ENCODE measurements at regions not wholly inside any gene's neighbourhood (a gene's known extent, or its start where the extent isn't known, plus 50 kb on each side); places are given as distances from the start of the nearest gene placed in this dataset.
A peak's percentile ranks its signal among the peaks of the same experiment; 100 is the strongest.

DNA sequence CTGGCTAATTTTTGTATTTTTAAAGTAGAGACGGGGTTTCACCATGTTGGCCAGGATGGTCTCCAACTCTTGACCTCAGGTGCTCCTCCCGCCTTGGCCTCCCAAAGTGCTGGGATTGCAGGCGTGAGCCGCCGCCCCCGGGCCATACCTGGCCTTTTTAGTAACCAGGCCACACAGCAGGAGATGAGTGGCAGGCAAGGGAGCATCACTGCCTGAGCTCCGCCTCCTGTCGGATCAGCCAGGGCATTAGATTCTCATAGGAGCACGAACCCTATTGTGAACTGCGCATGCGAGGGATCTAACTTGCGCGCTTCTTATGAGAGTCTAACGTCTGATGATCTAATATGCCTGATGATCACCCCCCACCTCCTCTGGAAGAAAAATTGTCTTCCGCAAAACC, 308.7 kb upstream of the PRMT6 start:
- H3K27me3 Mint-ChIP-seq (ENCODE audit: low read depth), result no peaks in the 10 kb centered on the region
- H2AFZ ChIP-seq (ENCODE audit: low read length), result no peak overlapping the region
- no peaks in the 10 kb centered on the region for H3K9me3 ChIP-seq (ENCODE audit: control insufficient read depth, low read depth, low read length)

More for the DNA sequence above, 308.7 kb upstream of the PRMT6 start:
- Histone ChIP-seq H3K4ac (ENCODE audit: low read depth, low read length) (no peak overlapping the region), H3K23me2 (ENCODE audit: insufficient read length, low read depth, low read length, poor library complexity, severe bottlenecking) (no peaks in the 10 kb centered on the region), H3K9ac (ENCODE audit: extremely low read depth, insufficient read length, low read length) (no peak overlapping the region), H3K56ac (ENCODE audit: insufficient read length, low read depth, low read length) (no peak overlapping the region), H3K27ac (ENCODE audit: insufficient read length, low read depth, low read length) (no peak overlapping the region), H3K27me3 (ENCODE audit: insufficient read depth, low read length) (no peaks in the 10 kb centered on the region), H3K79me1 (ENCODE audit: insufficient read depth, low read depth, low read length, poor library complexity, severe bottlenecking) (no peaks in the 10 kb centered on the region), H3T11ph (ENCODE audit: low read length) (no peak overlapping the region), H4K8ac (replicated peaks; ENCODE audit: insufficient read length, low read depth, low read length) (no peak overlapping the region), H3K23ac (ENCODE audit: insufficient read length, low read depth, low read length) (no peak overlapping the region), H4K20me1 (ENCODE audit: control insufficient read depth, insufficient read depth, insufficient read length) (no peaks in the 10 kb centered on the region), H2BK5ac (ENCODE audit: insufficient read length, low read length) (no peak overlapping the region), H3K4me2 (ENCODE audit: insufficient read depth, insufficient read length, low read length) (no peak overlapping the region), H2BK20ac (ENCODE audit: low read depth, low read length, poor library complexity, severe bottlenecking) (no peak overlapping the region), H4K5ac (ENCODE audit: insufficient read length, low read depth, low read length) (no peak overlapping the region), H2BK15ac (ENCODE audit: low read depth, low read length) (no peak overlapping the region), H3K14ac (ENCODE audit: insufficient read depth, low read length) (no peak overlapping the region), H3K4me1 (ENCODE audit: insufficient read depth, low read length) (no peaks in the 10 kb centered on the region), H2BK120ac (ENCODE audit: low read depth, low read length, poor library complexity, severe bottlenecking) (no peak overlapping the region), H3K18ac (ENCODE audit: insufficient read length, low read depth, low read length) (no peak overlapping the region), H2AK5ac (ENCODE audit: insufficient read length, low read length) (no peak overlapping the region), H4K91ac (ENCODE audit: insufficient read length, low read depth, low read length) (no peak overlapping the region), H2BK12ac (ENCODE audit: insufficient read length, low read depth, low read length) (no peak overlapping the region), H3K79me2 (ENCODE audit: insufficient read depth, low read length) (no peaks in the 10 kb centered on the region)
- Mint-ChIP-seq H3K9me3 (no peaks in the 10 kb centered on the region), H3K36me3 (ENCODE audit: insufficient read depth in 1 of 3, low read depth in 3 of 3) (no peaks in the 10 kb centered on the region; a peak in 1 of 7 replicates), H3K4me1 (peaks cover 41 to 44% of the 10 kb centered on the region in 2 experiments), H3K27ac (peak overlapping the region in 1 of 3 experiments; percentile 56; a peak in 3 of 7 replicates), H3K4me3 (no peak overlapping the region)
- WGBS (ENCODE audit: extremely low coverage, insufficient read length, low lambda C conversion rate), result no CpG with 5 or more reads among the region's 15 CpGs
- no peak for TF ChIP-seq CTCF (conservative IDR thresholded peaks at IDR 0.05)
- peak; percentile 49 for DNase-seq

All from H9 (cell line).